Transverse colon (tissue), 3 donors: ENCODE measurements at regions not wholly inside any gene's neighbourhood (a gene's known extent, or its start where the extent isn't known, plus 50 kb on each side); places are given as distances from the start of the nearest gene placed in this dataset.

Source experiments
- EP300 ChIP-seq: sonication (generic); formaldehyde crosslinking; IDR thresholded peaks from one replicate; pipeline ENCODE4 v1.6.1; 2017; ENCODE audit warnings: antibody characterized with exemption, low read depth
- TF ChIP-seq, protein P1 (sequence below), 5 experiments: fragments of 200-600 bp in 3 of 5; fragments of 450-650 bp in 2 of 5; sonication (generic) in 3 of 5; IDR thresholded peaks; 1 replicate in 2 of 5; 2 replicates in 3 of 5; pipeline ENCODE4 v1.5.1; 2016 to 2017; ENCODE audit warnings: antibody characterized with exemption in 5 of 5, inconsistent platforms in 3 of 5, mild to moderate bottlenecking in 2 of 5, moderate library complexity in 1 of 5

DNA sequence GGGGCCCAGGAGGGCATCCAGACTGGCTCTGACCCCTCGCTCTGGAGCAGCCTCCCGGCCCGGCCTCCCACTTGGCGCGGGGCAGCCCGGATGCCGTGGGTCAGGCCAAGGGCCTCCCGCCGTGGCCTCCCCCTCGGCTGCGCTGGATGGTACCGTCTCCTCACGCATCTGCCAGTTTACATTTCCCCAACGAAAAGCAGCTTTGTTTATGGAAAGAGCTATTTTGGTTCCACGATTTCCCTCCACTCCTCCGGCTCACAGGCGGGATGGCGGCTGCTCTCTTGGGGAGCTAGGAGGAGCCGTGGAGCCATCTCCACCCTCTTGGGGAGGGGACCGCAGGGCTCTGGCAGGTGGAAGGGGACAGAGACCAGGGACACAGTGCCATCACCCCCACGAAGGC, 93.2 kb upstream of the MYL10 start:
- TF ChIP-seq, protein P1, sequence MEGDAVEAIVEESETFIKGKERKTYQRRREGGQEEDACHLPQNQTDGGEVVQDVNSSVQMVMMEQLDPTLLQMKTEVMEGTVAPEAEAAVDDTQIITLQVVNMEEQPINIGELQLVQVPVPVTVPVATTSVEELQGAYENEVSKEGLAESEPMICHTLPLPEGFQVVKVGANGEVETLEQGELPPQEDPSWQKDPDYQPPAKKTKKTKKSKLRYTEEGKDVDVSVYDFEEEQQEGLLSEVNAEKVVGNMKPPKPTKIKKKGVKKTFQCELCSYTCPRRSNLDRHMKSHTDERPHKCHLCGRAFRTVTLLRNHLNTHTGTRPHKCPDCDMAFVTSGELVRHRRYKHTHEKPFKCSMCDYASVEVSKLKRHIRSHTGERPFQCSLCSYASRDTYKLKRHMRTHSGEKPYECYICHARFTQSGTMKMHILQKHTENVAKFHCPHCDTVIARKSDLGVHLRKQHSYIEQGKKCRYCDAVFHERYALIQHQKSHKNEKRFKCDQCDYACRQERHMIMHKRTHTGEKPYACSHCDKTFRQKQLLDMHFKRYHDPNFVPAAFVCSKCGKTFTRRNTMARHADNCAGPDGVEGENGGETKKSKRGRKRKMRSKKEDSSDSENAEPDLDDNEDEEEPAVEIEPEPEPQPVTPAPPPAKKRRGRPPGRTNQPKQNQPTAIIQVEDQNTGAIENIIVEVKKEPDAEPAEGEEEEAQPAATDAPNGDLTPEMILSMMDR (IDR thresholded peaks at IDR 0.05): no peak
- TF ChIP-seq EP300: no peak
